ENCODE measurements at regions not wholly inside any gene's neighbourhood (a gene's known extent, or its start where the extent isn't known, plus 50 kb on each side); places are given as distances from the start of the nearest gene placed in this dataset.

GRCh38 chr2:11920993-11921583, 174.7 kb downstream of the LPIN1 start:
- Mint-ChIP-seq H3K27ac (ENCODE audit: unreplicated experiment) (no peak overlapping the region), H3K9me3 (ENCODE audit: low read depth) (no peaks in the 10 kb centered on the region), H3K27me3 (ENCODE audit: low read depth) (peaks cover 31% of the 10 kb centered on the region), H3K4me1 (ENCODE audit: low read depth) (no peaks in the 10 kb centered on the region), H3K4me3 (ENCODE audit: unreplicated experiment) (no peak overlapping the region), H3K36me3 (ENCODE audit: low read depth) (no peaks in the 10 kb centered on the region)
- no peak for DNase-seq (ENCODE audit: low spot score)
- TF ChIP-seq CTCF (IDR thresholded peaks at IDR 0.05) = no peak

GRCh38 chr2:11922294-11922693, 175.9 kb downstream of the LPIN1 start:
- Mint-ChIP-seq H3K4me1 (ENCODE audit: low read depth) (no peaks in the 10 kb centered on the region), H3K36me3 (ENCODE audit: low read depth) (no peaks in the 10 kb centered on the region), H3K4me3 (ENCODE audit: unreplicated experiment) (no peak overlapping the region), H3K27ac (ENCODE audit: unreplicated experiment) (no peak overlapping the region), H3K9me3 (ENCODE audit: low read depth) (no peaks in the 10 kb centered on the region), H3K27me3 (ENCODE audit: low read depth) (peaks cover 25% of the 10 kb centered on the region)
- no peak for TF ChIP-seq CTCF (IDR thresholded peaks at IDR 0.05)
- no peak for DNase-seq (ENCODE audit: low spot score)

GRCh38 chr2:11923935-11924334, 177.5 kb downstream of the LPIN1 start:
- Mint-ChIP-seq H3K27me3 (ENCODE audit: low read depth) (peaks cover 27% of the 10 kb centered on the region), H3K27ac (ENCODE audit: unreplicated experiment) (no peak overlapping the region), H3K4me1 (ENCODE audit: low read depth) (no peaks in the 10 kb centered on the region), H3K4me3 (ENCODE audit: unreplicated experiment) (no peak overlapping the region), H3K9me3 (ENCODE audit: low read depth) (no peaks in the 10 kb centered on the region), H3K36me3 (ENCODE audit: low read depth) (no peaks in the 10 kb centered on the region)
- TF ChIP-seq CTCF (IDR thresholded peaks at IDR 0.05) = no peak
- DNase-seq (ENCODE audit: low spot score) = no peak

GRCh38 chr2:11925295-11926066, 179.0 kb downstream of the LPIN1 start:
- no peak overlapping the region for H3K27ac Mint-ChIP-seq (ENCODE audit: unreplicated experiment)
- TF ChIP-seq CTCF (IDR thresholded peaks at IDR 0.05) = no peak
- H3K4me3 Mint-ChIP-seq (ENCODE audit: unreplicated experiment) = no peak overlapping the region
- no peaks in the 10 kb centered on the region for H3K9me3 Mint-ChIP-seq (ENCODE audit: low read depth)
- H3K27me3 Mint-ChIP-seq (ENCODE audit: low read depth) = peaks cover 25% of the 10 kb centered on the region
- H3K4me1 Mint-ChIP-seq (ENCODE audit: low read depth) = peaks cover 5% of the 10 kb centered on the region
- H3K36me3 Mint-ChIP-seq (ENCODE audit: low read depth) = no peaks in the 10 kb centered on the region
- no peak for DNase-seq (ENCODE audit: low spot score)

- Mint-ChIP-seq H3K27ac (ENCODE audit: unreplicated experiment) (no peak overlapping the region), H3K4me3 (ENCODE audit: unreplicated experiment) (no peak overlapping the region), H3K27me3 (ENCODE audit: low read depth) (peaks cover 2% of the 10 kb centered on the region), H3K36me3 (ENCODE audit: low read depth) (no peaks in the 10 kb centered on the region), H3K9me3 (ENCODE audit: low read depth) (no peaks in the 10 kb centered on the region), H3K4me1 (ENCODE audit: low read depth) (peaks cover 6% of the 10 kb centered on the region)
- no peak for DNase-seq (ENCODE audit: low spot score)
- TF ChIP-seq CTCF (IDR thresholded peaks at IDR 0.05) = no peak
These were observed 183.9 kb downstream of the LPIN1 start for GRCh38 chr2:11930211-11930761.

All from chondrocyte (in vitro differentiated cells).